ENCODE measurements at regions not wholly inside any gene's neighbourhood (a gene's known extent, or its start where the extent isn't known, plus 50 kb on each side); places are given as distances from the start of the nearest gene placed in this dataset.
"Not testable (repeated sequence)": the region's sequence is repeated elsewhere in the genome, so short reads cannot be mapped to it uniquely, and the experiment has no call there.

GRCh38 chr15:98088307-98088945 is 127.9 kb downstream of the ARRDC4 start:
- DNase-seq (ENCODE audit: low read depth): not testable (repeated sequence)

GRCh38 chr15:98089352-98089751 is 128.8 kb downstream of the ARRDC4 start:
- not testable (repeated sequence) for DNase-seq (ENCODE audit: low read depth)

GRCh38 chr15:98097986-98098385 is 137.5 kb downstream of the ARRDC4 start:
- DNase-seq (ENCODE audit: low read depth): not testable (repeated sequence)

- DNase-seq (ENCODE audit: low read depth): not testable (repeated sequence)
These were observed 140.1 kb downstream of the ARRDC4 start for GRCh38 chr15:98100606-98101005.

- DNase-seq (ENCODE audit: low read depth): no peak
These were observed 143.1 kb downstream of the ARRDC4 start for GRCh38 chr15:98103570-98103969.

- not testable (repeated sequence) for DNase-seq (ENCODE audit: low read depth)
These were observed 144.1 kb downstream of the ARRDC4 start for GRCh38 chr15:98104386-98105151.

GRCh38 chr15:98106615-98107194 is 146.2 kb downstream of the ARRDC4 start:
- not testable (repeated sequence) for DNase-seq (ENCODE audit: low read depth)

- DNase-seq (ENCODE audit: low read depth): no peak
These were observed 151.3 kb downstream of the ARRDC4 start for GRCh38 chr15:98111806-98112205.

GRCh38 chr15:98113327-98113726 is 152.8 kb downstream of the ARRDC4 start:
- no peak for DNase-seq (ENCODE audit: low read depth)

GRCh38 chr15:98120561-98120960 is 160.1 kb downstream of the ARRDC4 start:
- no peak for DNase-seq (ENCODE audit: low read depth)

- DNase-seq (ENCODE audit: low read depth): no peak
These were observed 161.0 kb downstream of the ARRDC4 start for GRCh38 chr15:98121536-98121935.

- DNase-seq (ENCODE audit: low read depth): no peak
These were observed 161.5 kb downstream of the ARRDC4 start for GRCh38 chr15:98121957-98122356.

GRCh38 chr15:98123297-98123696 is 162.8 kb downstream of the ARRDC4 start:
- no peak for DNase-seq (ENCODE audit: low read depth)

- no peak for DNase-seq (ENCODE audit: low read depth)
These were observed 163.3 kb downstream of the ARRDC4 start for GRCh38 chr15:98123834-98124233.

GRCh38 chr15:98124581-98124980 is 164.1 kb downstream of the ARRDC4 start:
- no peak for DNase-seq (ENCODE audit: low read depth)

GRCh38 chr15:98126326-98127085 is 166.0 kb downstream of the ARRDC4 start:
- no peak for DNase-seq (ENCODE audit: low read depth)

- no peak for DNase-seq (ENCODE audit: low read depth)
These were observed 167.1 kb downstream of the ARRDC4 start for GRCh38 chr15:98127586-98127985.

- DNase-seq (ENCODE audit: low read depth): no peak
These were observed 171.4 kb downstream of the ARRDC4 start for GRCh38 chr15:98131924-98132323.

- no peak for DNase-seq (ENCODE audit: low read depth)
These were observed 174.4 kb downstream of the ARRDC4 start for GRCh38 chr15:98134905-98135304.

GRCh38 chr15:98138910-98139309 is 178.4 kb downstream of the ARRDC4 start:
- DNase-seq (ENCODE audit: low read depth): no peak

- no peak for DNase-seq (ENCODE audit: low read depth)
These were observed 178.8 kb downstream of the ARRDC4 start for GRCh38 chr15:98139337-98139736.

- no peak for DNase-seq (ENCODE audit: low read depth)
These were observed 182.1 kb downstream of the ARRDC4 start for GRCh38 chr15:98142572-98142971.
